ENCODE measurements at regions not wholly inside any gene's neighbourhood (a gene's known extent, or its start where the extent isn't known, plus 50 kb on each side); places are given as distances from the start of the nearest gene placed in this dataset.

GRCh38 chr20:6693178-6693807 is 74.2 kb upstream of the BMP2 start:
- DNase-seq = no peak

- no peak for DNase-seq
These were observed 74.8 kb upstream of the BMP2 start for GRCh38 chr20:6692566-6693173.

- no peak for DNase-seq
These were observed 76.0 kb upstream of the BMP2 start for GRCh38 chr20:6691516-6691915.

GRCh38 chr20:6689339-6689973 is 78.0 kb upstream of the BMP2 start:
- no peak for DNase-seq

GRCh38 chr20:6686171-6686570 is 81.3 kb upstream of the BMP2 start:
- DNase-seq = no peak

- no peak for DNase-seq
These were observed 81.9 kb upstream of the BMP2 start for GRCh38 chr20:6685626-6686025.

GRCh38 chr20:6685181-6685582 is 82.3 kb upstream of the BMP2 start:
- DNase-seq = no peak

- DNase-seq = no peak
These were observed 84.2 kb upstream of the BMP2 start for GRCh38 chr20:6683021-6683977.

- no peak for DNase-seq
These were observed 86.6 kb upstream of the BMP2 start for GRCh38 chr20:6680854-6681253.

- no peak for DNase-seq
These were observed 87.0 kb upstream of the BMP2 start for GRCh38 chr20:6680441-6680840.

- no peak for DNase-seq
These were observed 88.4 kb upstream of the BMP2 start for GRCh38 chr20:6679086-6679485.

- no peak for DNase-seq
These were observed 89.4 kb upstream of the BMP2 start for GRCh38 chr20:6678101-6678500.

- DNase-seq = no peak
These were observed 92.7 kb upstream of the BMP2 start for GRCh38 chr20:6674831-6675230.

- DNase-seq = no peak
These were observed 94.4 kb upstream of the BMP2 start for GRCh38 chr20:6673071-6673470.

GRCh38 chr20:6671829-6672228 is 95.7 kb upstream of the BMP2 start:
- DNase-seq = no peak

- DNase-seq = no peak
These were observed 98.9 kb upstream of the BMP2 start for GRCh38 chr20:6668546-6668945.

GRCh38 chr20:6665621-6666355 is 101.7 kb upstream of the BMP2 start:
- DNase-seq = no peak

GRCh38 chr20:6665161-6665560 is 102.3 kb upstream of the BMP2 start:
- no peak for DNase-seq

- no peak for DNase-seq
These were observed 102.9 kb upstream of the BMP2 start for GRCh38 chr20:6664574-6664973.

- no peak for DNase-seq
These were observed 103.6 kb upstream of the BMP2 start for GRCh38 chr20:6663751-6664388.

- peak; percentile 43 for DNase-seq
These were observed 104.4 kb upstream of the BMP2 start for GRCh38 chr20:6663104-6663503.

Data from renal pelvis (tissue), 1 donor.